ENCODE measurements at regions not wholly inside any gene's neighbourhood (a gene's known extent, or its start where the extent isn't known, plus 50 kb on each side); places are given as distances from the start of the nearest gene placed in this dataset.
"Not testable (repeated sequence)": the region's sequence is repeated elsewhere in the genome, so short reads cannot be mapped to it uniquely, and the experiment has no call there.

DNA sequence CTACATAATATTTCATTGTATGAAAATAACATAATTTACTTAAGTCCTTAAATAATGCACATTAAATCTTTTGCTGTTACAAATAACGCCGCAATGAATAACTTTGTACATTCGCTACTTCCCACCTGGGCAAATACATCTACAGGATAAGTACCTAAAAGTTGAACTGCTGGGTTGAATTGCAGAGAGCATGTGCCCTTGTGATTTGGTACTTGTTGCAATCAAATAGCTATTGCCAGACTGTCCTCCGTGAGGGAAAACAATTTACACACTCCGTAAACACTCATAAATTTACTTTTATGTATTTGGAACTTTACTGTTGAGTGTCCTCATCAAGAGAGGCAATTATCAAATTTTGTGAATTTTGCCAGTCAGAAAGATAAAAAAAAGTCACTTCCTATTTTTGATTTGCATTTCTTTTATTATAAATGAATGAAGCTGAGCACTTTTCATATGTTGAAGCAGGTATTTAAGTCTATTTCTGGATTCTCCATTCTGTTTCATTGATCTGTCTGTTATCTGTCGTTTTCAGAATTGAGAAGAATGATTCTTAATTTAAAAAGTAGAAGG is 140.8 kb upstream of the SERTAD2 start:
- DNase-seq = no peak

DNA sequence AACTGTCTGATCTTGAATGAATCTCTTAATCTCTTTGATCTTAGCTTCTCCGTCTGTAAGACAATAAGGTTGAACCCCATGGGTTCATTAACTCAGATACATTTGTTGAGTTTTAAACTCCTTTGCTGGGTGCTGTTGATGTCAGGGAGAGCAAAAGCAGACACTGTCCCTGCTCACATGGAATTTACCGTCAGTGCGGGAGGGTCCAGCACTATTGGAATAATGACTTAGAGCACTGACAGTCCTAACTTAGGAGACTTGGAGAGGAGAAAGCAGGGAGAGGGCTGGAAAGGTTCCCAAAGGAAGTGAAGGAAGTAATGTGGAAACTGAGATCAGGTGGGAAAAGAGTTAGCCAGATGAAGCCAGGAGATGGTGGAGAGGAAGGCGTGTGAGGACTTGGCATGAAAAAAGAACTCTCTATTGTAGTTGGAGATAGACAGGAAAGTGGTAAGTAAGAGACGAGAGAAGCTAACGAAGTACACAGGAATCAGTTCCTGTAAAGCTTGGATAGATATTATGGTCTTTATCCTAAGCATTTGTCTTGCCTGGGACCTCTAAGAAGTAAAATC is 141.4 kb upstream of the SERTAD2 start:
- no peak for DNase-seq

DNA sequence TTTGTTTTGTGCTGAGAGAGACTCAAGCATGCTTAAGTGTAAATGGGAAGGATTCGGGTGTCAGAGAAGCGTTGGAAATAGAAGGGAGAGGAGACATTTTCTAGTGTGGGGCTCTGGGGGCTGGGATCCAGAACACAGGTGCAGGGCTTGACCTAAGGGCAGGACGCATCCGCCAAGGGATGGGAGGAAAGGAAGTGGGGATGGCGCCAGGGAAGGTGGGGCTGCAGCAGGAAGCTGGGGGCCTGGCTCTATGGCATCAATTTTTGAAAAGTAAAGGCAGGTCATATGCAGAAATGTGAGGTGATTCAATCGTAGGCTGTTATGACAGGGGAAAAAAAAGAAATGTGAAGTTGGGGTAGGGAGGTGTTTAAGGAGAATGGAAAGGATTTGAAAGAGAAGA is 143.2 kb upstream of the SERTAD2 start:
- DNase-seq = no peak

GRCh38 chr2:64797881-64798575 is 144.3 kb upstream of the SERTAD2 start:
- no peak for DNase-seq

- DNase-seq = peak in 1 of 3 donors; percentile 28
Measured at GRCh38 chr2:64799592-64800252, 146.0 kb upstream of the SERTAD2 start.

- DNase-seq = no peak
Measured at GRCh38 chr2:64803776-64804175, 150.1 kb upstream of the SERTAD2 start.

DNA sequence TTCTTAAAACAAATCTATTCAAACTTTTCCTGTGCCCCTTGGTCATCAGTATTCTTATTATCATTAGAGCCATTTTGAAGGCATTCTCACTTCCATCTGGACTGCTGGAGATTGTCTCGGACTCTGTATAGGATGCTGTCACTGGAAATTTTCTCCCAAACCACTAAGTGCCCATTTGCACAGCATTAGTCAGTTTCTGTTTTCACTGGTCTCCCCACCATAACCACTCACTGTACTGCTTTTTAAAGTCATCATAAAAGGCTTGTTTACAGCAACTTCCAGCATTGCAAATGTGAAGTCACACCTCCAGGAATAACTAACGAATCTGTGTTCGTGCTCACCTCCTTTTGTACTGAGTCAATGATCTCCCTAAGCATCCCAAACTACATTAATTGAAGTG is 150.9 kb upstream of the SERTAD2 start:
- DNase-seq = no peak

- peak in 1 of 3 donors; percentile 96 for DNase-seq
Measured at GRCh38 chr2:64807417-64807816, 153.7 kb upstream of the SERTAD2 start.

DNA sequence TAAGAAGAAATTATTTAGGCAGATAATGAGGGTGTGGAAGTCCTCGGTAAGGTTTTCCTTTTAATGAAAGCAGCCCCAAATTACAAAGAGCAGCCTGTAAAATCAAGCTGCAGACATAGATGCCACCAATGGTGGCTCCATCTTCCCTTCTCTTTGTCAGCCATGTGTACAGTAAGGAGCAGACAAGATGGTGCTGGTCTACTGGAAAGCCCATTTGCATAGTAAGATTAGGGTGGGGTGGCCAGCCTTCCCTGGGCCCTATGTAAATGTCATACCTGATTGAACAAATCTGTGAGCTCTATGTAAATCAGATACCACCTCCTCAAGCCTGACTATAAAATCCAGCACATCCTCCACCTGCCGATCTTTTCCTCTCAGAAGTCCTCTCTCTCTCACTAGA is 154.4 kb upstream of the SERTAD2 start:
- no peak for DNase-seq

DNA sequence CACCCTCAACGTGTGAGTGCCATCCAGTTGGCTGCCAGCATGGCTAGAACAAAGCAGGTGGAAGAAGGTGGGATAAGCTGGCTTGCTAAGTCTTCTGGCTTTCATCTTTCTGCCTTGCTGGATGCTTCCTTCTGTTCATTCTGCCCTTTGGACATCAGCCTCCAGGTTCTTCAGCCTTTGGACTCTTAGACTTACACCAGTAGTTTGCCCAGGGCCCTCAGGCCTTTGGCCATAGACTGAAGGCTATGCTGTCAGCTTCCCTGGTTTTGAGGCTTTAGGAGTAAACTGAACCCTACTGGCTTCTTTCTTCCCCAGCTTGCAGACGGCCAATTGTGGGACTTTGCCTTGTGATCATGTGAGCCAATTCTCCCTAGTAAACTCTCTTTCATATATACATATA is 155.0 kb upstream of the SERTAD2 start:
- no peak for DNase-seq

DNA sequence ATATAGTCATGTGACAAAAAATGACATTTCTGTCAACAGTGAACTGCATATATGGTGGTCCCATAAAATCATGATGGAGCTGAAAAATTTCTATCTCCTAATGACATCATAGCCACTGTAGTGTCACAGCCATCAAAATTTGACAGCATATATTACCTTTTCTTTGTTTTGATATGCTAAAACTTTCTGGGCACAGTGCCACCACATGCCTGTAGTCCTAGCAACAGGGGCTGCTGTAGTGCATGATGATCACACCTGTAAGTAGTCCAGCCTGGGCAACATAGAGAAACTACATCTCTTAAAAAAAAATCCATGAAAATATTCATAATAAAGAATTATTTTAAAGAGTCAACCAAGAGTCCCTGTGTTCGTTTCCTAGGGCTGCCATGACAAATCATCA is 155.5 kb upstream of the SERTAD2 start:
- no peak for DNase-seq

- DNase-seq = peak in 1 of 3 donors; percentile 31
Measured at GRCh38 chr2:64812285-64812684, 158.6 kb upstream of the SERTAD2 start.

DNA sequence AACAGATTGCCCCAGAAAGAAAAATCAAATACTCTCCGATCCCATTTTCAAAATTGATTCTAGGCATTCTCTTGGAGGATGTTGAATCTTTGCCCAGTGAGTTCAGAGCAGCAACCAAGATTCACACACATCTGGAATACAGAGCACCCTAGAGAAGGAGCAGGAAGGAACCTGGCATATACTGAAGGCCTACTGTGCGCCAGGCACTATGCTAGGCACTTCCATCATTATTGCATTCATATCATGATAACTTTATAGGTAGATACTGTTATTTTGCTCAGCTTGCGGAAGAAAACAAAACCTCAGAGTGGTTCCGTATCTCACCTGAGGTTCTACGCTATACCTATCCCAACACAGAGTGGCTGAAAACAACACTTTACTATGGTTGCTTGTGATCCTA is 160.3 kb upstream of the SERTAD2 start:
- DNase-seq = no peak

GRCh38 chr2:64816526-64816925 is 162.8 kb upstream of the SERTAD2 start:
- DNase-seq = not testable (repeated sequence)

GRCh38 chr2:64817453-64817852 is 163.7 kb upstream of the SERTAD2 start:
- no peak for DNase-seq

- no peak for DNase-seq
Measured at GRCh38 chr2:64818664-64819060, 164.9 kb upstream of the SERTAD2 start.

GRCh38 chr2:64819361-64819760 is 165.6 kb upstream of the SERTAD2 start:
- no peak for DNase-seq

DNA sequence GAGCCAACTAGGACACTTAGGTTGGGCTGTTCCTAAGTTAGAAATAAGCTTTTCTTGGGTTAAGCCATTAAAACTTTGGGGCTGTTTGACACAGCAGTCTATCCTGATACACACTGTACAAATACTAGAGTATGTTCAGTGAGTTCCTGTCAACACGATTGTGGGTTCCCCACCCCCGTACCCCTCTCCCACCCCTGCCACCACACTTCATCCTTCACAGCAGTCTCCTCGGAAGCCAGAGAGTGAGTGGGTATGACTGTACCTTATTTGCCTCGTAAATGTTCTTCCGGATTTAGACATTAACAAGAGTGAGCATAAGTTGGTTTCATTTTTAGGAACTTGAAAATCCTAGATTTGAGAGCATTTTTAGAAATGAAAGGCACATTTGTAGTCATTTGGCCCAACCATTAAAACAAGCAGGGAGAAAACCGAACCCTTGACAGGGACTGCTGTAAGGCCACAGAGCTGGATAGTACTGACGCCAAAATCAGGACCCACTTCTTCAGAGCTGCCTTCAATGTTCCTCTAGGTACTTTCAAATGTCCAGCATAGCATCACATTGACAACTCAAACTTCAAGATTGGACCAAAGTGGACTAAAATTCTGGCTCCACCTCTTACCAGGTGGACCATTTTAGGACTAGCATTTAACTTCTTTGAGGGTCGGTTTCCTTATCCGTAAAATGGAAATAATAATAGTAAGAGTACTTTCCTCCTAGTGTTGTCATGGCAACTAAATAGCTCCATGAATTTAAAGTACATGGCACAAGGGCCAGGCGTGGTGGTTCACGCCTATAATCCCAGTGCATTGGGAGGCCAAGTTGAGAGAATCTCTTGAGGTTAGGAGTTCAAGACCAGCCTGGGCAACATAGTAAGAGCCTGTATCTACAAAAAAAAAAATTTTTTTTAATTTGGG is 166.3 kb upstream of the SERTAD2 start:
- no peak for DNase-seq

DNA sequence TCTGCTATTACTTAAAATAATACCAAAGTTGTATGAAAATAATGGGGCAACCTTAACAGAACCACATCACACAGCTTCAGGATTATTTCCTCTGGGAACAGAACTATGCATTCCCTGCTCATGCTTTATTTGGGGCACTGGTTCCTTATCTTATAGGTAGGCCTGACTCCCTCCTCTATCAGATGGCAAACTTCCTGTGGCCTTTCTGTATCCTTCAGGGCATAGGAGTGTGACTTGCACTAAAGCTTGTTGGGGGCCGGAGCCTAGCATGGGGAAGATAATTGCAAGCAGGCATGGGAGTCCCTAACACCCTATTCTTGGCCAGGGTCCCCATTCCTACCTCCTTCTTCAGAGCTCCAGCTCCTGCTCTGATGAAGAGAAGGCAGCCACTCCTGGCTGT is 167.2 kb upstream of the SERTAD2 start:
- DNase-seq = no peak

- no peak for DNase-seq
Measured at GRCh38 chr2:64823794-64824193, 165.4 kb upstream of the SLC1A4 start.

DNA sequence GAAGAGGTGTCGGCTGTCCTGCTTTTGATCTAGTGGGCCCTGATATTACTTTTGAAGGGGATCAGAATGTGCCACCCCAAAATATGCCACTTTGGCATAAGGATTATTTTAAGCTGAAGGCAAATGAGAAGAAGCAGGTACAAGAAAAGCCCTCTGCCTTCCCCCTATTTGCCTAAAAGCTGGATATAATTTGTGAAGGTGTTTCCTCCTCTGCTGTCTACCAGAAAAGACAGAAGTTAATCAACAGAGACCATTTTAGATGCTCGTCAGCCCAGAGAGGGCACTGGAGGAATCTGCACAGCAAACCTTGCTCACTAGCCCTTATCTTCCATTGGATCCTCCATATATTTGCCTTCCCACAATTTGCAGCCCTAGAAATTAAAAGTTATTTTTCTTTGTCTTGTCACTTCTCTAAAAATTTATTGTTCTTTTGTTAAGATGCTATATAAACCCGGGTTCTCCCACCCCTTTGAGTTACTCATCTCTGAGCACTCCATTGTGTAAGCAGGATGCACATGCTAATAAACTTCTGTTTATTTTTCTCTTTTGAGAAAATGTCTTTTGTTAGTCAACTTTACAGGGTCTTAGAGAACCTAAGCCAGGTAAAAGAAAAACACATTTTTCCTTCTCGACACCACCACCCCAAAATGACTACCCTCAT is 163.2 kb upstream of the SLC1A4 start:
- DNase-seq = no peak

Measured in muscle of back (tissue), 3 donors.